GM10266 (cell line): ENCODE measurements at regions not wholly inside any gene's neighbourhood (a gene's known extent, or its start where the extent isn't known, plus 50 kb on each side); places are given as distances from the start of the nearest gene placed in this dataset.

Source experiments
- DNase-seq: peaks from one replicate; pipeline ENCODE4 v3.0.0; 2012; ENCODE audit errors: extremely low spot score
- CTCF ChIP-seq: IDR thresholded peaks from 2 replicates; pipeline ENCODE4 v1.5.1; 2012; ENCODE audit warnings: mild to moderate bottlenecking, low read depth; ENCODE audit not compliant: control insufficient read depth, insufficient read depth; ENCODE audit errors: missing control alignments

DNA sequence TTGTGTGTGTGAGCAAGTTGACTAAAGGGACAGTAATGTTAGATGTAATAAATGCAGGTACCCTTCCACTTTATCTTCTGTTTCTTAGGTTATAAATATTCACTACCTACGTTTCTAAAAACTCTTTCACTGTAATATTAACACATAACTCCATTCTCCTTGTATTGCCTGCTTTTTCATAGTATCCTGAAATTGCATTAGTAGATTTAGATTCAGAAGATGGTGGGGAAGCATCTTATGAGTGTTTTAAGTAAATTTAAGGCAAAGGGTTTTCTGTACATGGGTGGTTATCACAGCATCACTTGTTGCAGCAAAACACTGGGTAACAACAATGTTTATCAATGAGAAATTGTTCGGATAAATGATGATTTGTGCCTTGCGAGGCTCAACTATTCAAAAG, 115.2 kb upstream of the VPREB1 start:
- no peak for DNase-seq
- no peak for TF ChIP-seq CTCF

DNA sequence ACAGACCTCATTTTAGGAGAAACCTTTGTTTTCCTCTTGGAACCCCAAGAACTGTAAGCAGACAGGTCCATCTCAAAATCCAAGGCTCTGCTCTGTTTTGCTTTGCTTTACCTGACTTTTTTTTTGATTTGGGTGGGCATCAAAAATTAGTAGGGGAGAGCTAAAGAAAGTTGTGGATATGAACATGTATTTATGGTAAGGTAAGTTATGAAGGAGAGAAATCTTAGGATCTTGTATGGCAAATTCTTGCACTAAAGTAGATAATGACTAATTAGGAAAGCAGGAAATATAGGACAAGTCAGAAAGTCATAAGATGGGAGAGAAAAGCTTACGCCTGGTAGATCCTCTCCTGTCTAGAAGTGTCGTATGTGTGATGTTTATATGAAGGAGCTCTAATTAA, 116.1 kb upstream of the VPREB1 start:
- TF ChIP-seq CTCF = no peak
- no peak for DNase-seq

GRCh38 chr22:22127100-22127499, 117.5 kb upstream of the VPREB1 start:
- no peak for TF ChIP-seq CTCF

DNA sequence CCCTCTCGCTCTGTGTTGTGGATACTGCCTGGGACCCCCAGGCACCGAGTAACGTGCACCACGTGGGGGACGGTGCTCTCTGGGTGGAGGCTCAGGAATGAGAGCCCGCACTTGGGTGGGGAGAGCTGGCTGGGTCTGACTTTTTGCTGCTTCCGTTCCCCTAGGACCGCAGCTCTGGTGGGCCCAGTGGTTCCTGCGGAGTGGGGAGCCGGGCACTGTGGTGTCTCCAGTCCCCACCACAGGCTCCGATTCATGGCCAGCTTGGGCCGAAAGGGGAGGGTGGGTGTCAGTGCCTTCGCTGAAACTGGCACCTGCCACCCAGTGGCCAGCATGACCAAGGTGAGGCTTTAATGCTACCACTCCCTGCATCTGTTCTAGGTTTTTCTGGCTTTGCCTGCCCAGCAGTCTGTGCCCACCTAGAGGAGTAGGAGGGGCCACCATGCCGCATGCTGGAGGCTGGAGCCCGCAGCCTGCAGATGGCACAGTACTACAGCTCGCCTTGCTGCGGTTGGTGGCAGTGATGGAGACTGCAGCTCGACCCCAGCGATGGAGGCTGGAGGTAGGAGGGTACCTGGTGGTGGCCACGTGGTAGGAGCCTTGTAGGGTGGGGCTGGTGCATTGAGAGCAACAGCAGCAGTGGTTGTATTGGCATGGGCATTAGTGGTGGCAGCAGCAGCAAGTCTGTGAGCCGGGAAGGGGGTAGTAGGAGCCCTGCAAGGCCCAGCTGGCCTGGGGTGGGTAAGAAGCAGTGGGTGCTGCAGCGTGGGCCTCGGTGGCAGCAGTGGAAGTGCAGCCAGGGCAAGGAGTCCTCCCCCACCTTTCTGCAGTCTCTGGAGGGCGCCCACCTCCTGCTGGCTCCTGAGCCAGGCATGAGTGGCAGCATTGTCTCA, 118.8 kb upstream of the VPREB1 start:
- no peak for TF ChIP-seq CTCF
- DNase-seq = no peak

More at GRCh38 chr22:22127100-22127499, 117.5 kb upstream of the VPREB1 start:
- no peak for DNase-seq

GRCh38 chr22:22125028-22125578, 119.5 kb upstream of the VPREB1 start:
- TF ChIP-seq CTCF = no peak
- no peak for DNase-seq

GRCh38 chr22:22124374-22124773, 120.2 kb upstream of the VPREB1 start:
- no peak for TF ChIP-seq CTCF
- no peak for DNase-seq

- no peak for TF ChIP-seq CTCF
- no peak for DNase-seq
Measured at GRCh38 chr22:22123960-22124278, 120.7 kb upstream of the VPREB1 start.
